MM.1S (cell line): ENCODE measurements at regions not wholly inside any gene's neighbourhood (a gene's known extent, or its start where the extent isn't known, plus 50 kb on each side); places are given as distances from the start of the nearest gene placed in this dataset.

Source experiments
- DNase-seq: peaks from one replicate; pipeline ENCODE4 v3.0.0-alpha.2; 2015
- H2AFZ ChIP-seq: fragments of 300-600 bp; sonication (generic); 2 replicates; pipeline ENCODE4 v1.6.0; 2016; ENCODE audit warnings: antibody characterized with exemption, low read length
- H3F3A ChIP-seq: fragments of 300-600 bp; sonication (generic); 2 replicates; pipeline ENCODE4 v1.6.1; 2016; ENCODE audit warnings: mild to moderate bottlenecking, antibody characterized with exemption, low read length, moderate library complexity, mixed read lengths; ENCODE audit not compliant: insufficient read depth
- H3K27ac ChIP-seq: fragments of 300-600 bp; sonication (generic); 2 replicates; pipeline ENCODE4 v1.5.1; 2016; ENCODE audit warnings: mild to moderate bottlenecking, low read length
- H3K27me3 ChIP-seq: fragments of 300-600 bp; sonication (generic); replicated peaks from 2 replicates; pipeline ENCODE4 v1.6.0; 2016; ENCODE audit warnings: low read length; ENCODE audit not compliant: insufficient read depth
- H3K36me3 ChIP-seq: fragments of 300-600 bp; sonication (generic); replicated peaks from 2 replicates; pipeline ENCODE4 v1.6.1; 2016; ENCODE audit warnings: mild to moderate bottlenecking, low read length, mixed read lengths; ENCODE audit not compliant: insufficient read depth
- H3K4me1 ChIP-seq: fragments of 300-600 bp; sonication (generic); 2 replicates; pipeline ENCODE4 v1.6.1; 2016; ENCODE audit warnings: low read length, mixed read lengths
- H3K4me2 ChIP-seq: fragments of 300-600 bp; sonication (generic); 2 replicates; pipeline ENCODE4 v1.6.0; 2016; ENCODE audit warnings: low read depth, low read length
- H3K4me3 ChIP-seq: fragments of 300-600 bp; sonication (generic); 2 replicates; pipeline ENCODE4 v1.5.1; 2016; ENCODE audit warnings: low read length, mixed read lengths
- H3K79me2 ChIP-seq: fragments of 300-600 bp; sonication (generic); 2 replicates; pipeline ENCODE4 v1.6.1; 2016; ENCODE audit warnings: mixed run types, low read length, mixed read lengths
- H3K9ac ChIP-seq: fragments of 300-600 bp; sonication (generic); 2 replicates; pipeline ENCODE4 v1.6.1; 2016; ENCODE audit warnings: low read length, mixed read lengths
- H3K9me2 ChIP-seq: fragments of 300-600 bp; sonication (generic); replicated peaks from 2 replicates; pipeline ENCODE4 v1.6.1; 2016; ENCODE audit warnings: mild to moderate bottlenecking, low read length, mixed read lengths; ENCODE audit not compliant: insufficient read depth
- H3K9me3 ChIP-seq: fragments of 300-600 bp; sonication (generic); replicated peaks from 2 replicates; pipeline ENCODE4 v1.6.1; 2016; ENCODE audit warnings: mild to moderate bottlenecking, low read length, mixed read lengths; ENCODE audit not compliant: insufficient read depth
- H4K20me1 ChIP-seq: fragments of 300-600 bp; sonication (generic); 2 replicates; pipeline ENCODE4 v1.6.1; 2016; ENCODE audit warnings: mild to moderate bottlenecking, low read length, moderate library complexity, mixed read lengths; ENCODE audit not compliant: insufficient read depth
- EZH2 ChIP-seq: fragments of 300-600 bp; sonication (generic); optimal IDR thresholded peaks from 2 replicates; pipeline ENCODE3; 2017; ENCODE audit warnings: low read depth, mild to moderate bottlenecking, antibody characterized with exemption, low read length, mixed read lengths
- EZH2phosphoT487 ChIP-seq: fragments of 300-600 bp; sonication (generic); IDR thresholded peaks from 2 replicates; pipeline ENCODE4 v1.6.1; 2018; ENCODE audit warnings: antibody characterized with exemption, low read length
- TF ChIP-seq, protein P1 (sequence below): fragments of 300-600 bp; sonication (generic); IDR thresholded peaks from 2 replicates; pipeline ENCODE4 v1.5.1; 2016; ENCODE audit warnings: antibody characterized with exemption, low read length, mixed read lengths

DNA sequence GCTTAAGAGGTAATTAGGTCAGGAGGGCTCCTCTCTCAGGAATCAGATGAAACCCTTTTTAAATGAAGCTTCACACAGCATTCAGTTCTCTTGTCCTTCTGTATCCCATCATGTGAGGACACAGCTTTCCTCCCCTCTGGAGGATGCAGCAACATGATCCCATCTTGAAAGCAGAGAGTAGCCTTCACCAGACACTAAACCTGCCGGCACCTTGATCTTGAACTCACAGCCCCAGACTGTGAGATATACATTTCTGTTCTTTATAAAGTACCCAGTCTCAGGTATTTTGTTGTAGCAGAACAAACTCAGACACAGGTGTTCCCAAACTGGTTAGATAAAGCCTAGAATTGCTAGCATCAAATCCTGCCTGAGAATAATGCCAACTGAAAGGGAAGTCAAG, 83.7 kb upstream of the PRICKLE2 start:
- Histone ChIP-seq H3K9me2 (no peaks in the 10 kb centered on the region), H3K4me3 (no peak overlapping the region), H3K9ac (no peak overlapping the region), H3K79me2 (no peaks in the 10 kb centered on the region), H3F3A (no peaks in the 10 kb centered on the region), H3K9me3 (no peaks in the 10 kb centered on the region), H2AFZ (no peak overlapping the region), H4K20me1 (no peaks in the 10 kb centered on the region), H3K4me1 (no peaks in the 10 kb centered on the region), H3K27me3 (no peaks in the 10 kb centered on the region), H3K36me3 (no peaks in the 10 kb centered on the region), H3K4me2 (no peak overlapping the region), H3K27ac (no peak overlapping the region)
- TF ChIP-seq, protein P1, sequence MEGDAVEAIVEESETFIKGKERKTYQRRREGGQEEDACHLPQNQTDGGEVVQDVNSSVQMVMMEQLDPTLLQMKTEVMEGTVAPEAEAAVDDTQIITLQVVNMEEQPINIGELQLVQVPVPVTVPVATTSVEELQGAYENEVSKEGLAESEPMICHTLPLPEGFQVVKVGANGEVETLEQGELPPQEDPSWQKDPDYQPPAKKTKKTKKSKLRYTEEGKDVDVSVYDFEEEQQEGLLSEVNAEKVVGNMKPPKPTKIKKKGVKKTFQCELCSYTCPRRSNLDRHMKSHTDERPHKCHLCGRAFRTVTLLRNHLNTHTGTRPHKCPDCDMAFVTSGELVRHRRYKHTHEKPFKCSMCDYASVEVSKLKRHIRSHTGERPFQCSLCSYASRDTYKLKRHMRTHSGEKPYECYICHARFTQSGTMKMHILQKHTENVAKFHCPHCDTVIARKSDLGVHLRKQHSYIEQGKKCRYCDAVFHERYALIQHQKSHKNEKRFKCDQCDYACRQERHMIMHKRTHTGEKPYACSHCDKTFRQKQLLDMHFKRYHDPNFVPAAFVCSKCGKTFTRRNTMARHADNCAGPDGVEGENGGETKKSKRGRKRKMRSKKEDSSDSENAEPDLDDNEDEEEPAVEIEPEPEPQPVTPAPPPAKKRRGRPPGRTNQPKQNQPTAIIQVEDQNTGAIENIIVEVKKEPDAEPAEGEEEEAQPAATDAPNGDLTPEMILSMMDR = no peak
- TF ChIP-seq EZH2phosphoT487 = no peak
- no peak for TF ChIP-seq EZH2
- DNase-seq = no peak

GRCh38 chr3:64306745-64307144, 81.5 kb upstream of the PRICKLE2 start:
- no peaks in the 10 kb centered on the region for H4K20me1 ChIP-seq

DNA sequence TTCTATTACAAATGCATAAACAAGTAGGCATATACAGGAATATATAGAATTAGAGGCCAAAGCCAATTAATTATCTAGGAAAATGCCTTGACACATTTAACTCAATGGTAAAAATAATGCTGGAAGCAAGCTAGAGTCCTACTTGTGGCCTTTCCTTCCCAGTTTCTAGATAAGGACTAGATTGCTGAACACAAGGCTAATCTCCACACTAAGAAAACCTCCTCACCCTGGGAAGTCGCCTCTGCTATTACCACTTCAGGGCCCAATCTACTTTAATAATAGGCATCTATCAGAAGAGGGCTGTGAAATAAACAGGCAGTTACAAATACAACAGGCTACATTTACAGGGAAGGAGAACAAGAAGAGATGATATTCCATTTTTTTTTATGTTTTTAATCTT, 80.5 kb upstream of the PRICKLE2 start:
- H3K4me3 ChIP-seq = no peak overlapping the region
- H3K36me3 ChIP-seq = no peaks in the 10 kb centered on the region
- no peaks in the 10 kb centered on the region for H3K79me2 ChIP-seq
- no peak for TF ChIP-seq EZH2
- TF ChIP-seq, protein P1 = no peak
- no peak for TF ChIP-seq EZH2phosphoT487
- no peak overlapping the region for H3K9ac ChIP-seq
- no peaks in the 10 kb centered on the region for H3K27me3 ChIP-seq
- H2AFZ ChIP-seq = no peak overlapping the region
- DNase-seq = no peak
- no peaks in the 10 kb centered on the region for H3K9me2 ChIP-seq
- H4K20me1 ChIP-seq = no peaks in the 10 kb centered on the region
- H3K4me2 ChIP-seq = no peak overlapping the region
- H3K9me3 ChIP-seq = no peaks in the 10 kb centered on the region
- no peaks in the 10 kb centered on the region for H3K4me1 ChIP-seq
- no peak overlapping the region for H3K27ac ChIP-seq
- no peaks in the 10 kb centered on the region for H3F3A ChIP-seq

More at GRCh38 chr3:64306745-64307144, 81.5 kb upstream of the PRICKLE2 start:
- H3K79me2 ChIP-seq = no peaks in the 10 kb centered on the region
- no peaks in the 10 kb centered on the region for H3K9me2 ChIP-seq
- no peaks in the 10 kb centered on the region for H3K27me3 ChIP-seq
- no peaks in the 10 kb centered on the region for H3K9me3 ChIP-seq
- H3K9ac ChIP-seq = no peak overlapping the region
- H3F3A ChIP-seq = no peaks in the 10 kb centered on the region
- H3K27ac ChIP-seq = no peak overlapping the region
- no peak for DNase-seq
- no peak overlapping the region for H3K4me3 ChIP-seq
- no peak overlapping the region for H2AFZ ChIP-seq
- no peak overlapping the region for H3K4me2 ChIP-seq
- TF ChIP-seq, protein P1 = no peak
- TF ChIP-seq EZH2 = no peak
- no peak for TF ChIP-seq EZH2phosphoT487
- H3K36me3 ChIP-seq = no peaks in the 10 kb centered on the region
- no peaks in the 10 kb centered on the region for H3K4me1 ChIP-seq
